GM19328 (cell line): ENCODE measurements at regions not wholly inside any gene's neighbourhood (a gene's known extent, or its start where the extent isn't known, plus 50 kb on each side); places are given as distances from the start of the nearest gene placed in this dataset.
"Not testable (repeated sequence)": the region's sequence is repeated elsewhere in the genome, so short reads cannot be mapped to it uniquely, and the experiment has no call there.

ENCODE experiments used
- ATAC-seq: cut with Tn5 transposase; IDR thresholded peaks from one replicate; pipeline ENCODE4 v1.9.1; 2021; ENCODE audit warnings: mild to moderate bottlenecking, moderate library complexity; ENCODE audit not compliant: unreplicated experiment

DNA sequence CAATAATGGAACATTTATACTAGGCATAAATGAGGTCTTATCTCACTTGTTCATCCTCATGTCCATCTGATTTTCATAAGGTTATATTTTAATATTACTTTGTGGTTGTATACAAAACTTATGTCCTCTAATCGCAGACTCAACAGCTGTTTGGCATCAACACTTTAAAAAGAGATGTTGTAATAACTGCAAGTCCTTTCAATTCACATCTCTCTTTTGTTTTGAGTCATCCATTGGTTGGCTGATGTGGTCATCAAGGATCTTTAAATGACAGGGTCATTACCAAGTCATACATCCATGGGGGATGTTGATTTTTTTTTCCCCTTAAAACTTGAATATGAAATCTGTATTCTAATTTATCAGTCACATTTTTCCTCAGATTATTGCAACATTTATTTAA lies 299.4 kb upstream of the NRSN1 start:
- no peak for ATAC-seq

DNA sequence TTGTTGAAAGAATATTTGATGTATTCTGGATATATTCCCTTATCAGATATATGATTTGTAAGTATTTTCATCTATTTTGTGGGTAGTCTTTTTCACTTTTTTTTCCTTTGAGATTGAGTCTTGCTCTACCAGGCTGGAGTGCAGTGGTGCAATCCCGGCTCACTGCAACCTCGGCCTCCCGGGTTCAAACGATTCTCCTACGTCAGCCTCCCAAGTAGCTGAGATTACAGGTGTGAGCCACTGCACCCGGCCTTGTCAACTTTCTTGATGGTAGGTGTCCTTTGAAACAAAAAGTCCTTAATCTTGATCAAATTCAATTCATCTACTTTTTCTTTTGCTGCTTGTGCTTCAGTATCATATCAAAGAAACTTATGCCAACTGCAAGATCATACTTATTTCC lies 297.2 kb upstream of the NRSN1 start:
- ATAC-seq, result no peak

- ATAC-seq, result no peak
These were observed 284.9 kb upstream of the NRSN1 start for GRCh38 chr6:23841116-23841515.

- ATAC-seq, result no peak
These were observed 283.3 kb upstream of the NRSN1 start for GRCh38 chr6:23842760-23843159.

DNA sequence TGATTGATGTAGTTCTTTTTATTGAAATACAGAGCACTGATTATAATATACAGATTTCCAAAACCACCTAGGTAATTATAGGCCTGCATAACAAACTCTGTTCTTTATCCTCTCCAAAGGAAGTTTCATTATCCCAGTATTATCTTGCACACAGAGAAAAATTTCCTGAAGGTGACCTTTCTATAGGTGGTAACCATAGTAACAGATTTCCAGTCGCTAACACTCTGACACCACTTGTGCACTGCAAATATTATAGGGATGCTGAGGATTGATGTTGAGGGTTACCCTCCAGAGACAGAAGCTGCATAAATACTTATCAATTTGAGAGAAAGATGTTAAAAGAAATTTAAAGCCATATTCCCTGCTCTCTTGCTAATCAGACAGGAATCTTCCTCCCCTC lies 274.5 kb upstream of the NRSN1 start:
- ATAC-seq, result no peak

- not testable (repeated sequence) for ATAC-seq
These were observed 272.4 kb upstream of the NRSN1 start for GRCh38 chr6:23853566-23854133.

DNA sequence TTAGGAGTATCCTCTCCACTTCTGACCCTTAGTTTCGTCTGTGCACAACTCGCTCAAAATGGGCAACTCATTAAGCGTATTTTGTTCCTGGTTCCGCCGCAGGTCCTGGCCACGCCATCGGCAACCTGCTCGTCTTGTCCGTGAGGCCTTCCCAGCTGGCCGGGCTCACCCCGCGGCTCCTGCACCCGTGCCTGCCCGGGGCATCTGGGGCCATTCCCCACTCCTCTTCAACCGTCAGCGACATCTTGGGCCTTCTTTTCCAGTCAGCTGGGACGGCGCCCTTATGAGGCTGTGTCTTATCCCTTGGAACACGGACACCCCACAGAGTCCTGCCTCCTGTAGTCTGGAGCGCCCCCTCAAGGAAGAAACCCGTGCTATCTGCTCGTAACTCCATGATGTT lies 271.9 kb upstream of the NRSN1 start:
- ATAC-seq, result not testable (repeated sequence)

- ATAC-seq, result no peak
These were observed 270.4 kb upstream of the NRSN1 start for GRCh38 chr6:23855497-23856116.

DNA sequence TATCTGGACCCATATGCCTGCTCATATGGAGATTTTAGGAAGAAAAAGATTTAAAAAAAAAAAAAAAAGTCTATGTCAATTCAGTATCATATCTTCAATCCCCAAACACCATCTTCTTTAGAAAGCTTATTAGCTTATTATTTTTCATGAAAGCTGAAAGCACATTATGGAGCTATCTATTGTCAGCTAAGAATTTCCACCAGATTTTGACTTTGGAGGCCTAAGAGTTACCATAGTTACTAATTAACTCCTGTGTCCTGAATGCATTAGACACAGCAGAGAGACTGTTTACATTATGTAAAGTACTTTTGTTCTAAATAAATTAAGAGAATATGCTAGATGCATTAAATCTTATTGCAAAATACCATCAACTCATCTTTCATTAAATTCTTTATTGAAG lies 255.5 kb upstream of the NRSN1 start:
- no peak for ATAC-seq

DNA sequence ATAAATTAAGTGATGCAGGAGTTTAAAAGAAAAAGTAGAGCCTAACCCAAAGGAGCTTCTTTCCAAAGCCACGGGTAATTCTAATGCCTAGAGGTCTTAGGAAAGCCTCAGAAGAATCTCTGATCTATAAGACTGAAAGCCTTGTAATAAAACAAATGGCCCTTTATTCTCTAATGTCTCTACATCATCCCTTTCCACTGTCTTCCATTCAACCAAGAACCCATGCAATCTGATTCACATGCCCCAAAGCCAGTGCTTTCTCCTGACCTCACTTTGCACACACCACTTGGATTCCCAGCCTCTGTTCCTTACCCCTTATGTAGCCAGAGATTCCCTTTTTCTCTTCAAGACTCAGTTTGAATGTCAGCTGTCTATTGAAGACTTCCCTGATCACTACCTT lies 252.9 kb upstream of the NRSN1 start:
- ATAC-seq, result no peak

DNA sequence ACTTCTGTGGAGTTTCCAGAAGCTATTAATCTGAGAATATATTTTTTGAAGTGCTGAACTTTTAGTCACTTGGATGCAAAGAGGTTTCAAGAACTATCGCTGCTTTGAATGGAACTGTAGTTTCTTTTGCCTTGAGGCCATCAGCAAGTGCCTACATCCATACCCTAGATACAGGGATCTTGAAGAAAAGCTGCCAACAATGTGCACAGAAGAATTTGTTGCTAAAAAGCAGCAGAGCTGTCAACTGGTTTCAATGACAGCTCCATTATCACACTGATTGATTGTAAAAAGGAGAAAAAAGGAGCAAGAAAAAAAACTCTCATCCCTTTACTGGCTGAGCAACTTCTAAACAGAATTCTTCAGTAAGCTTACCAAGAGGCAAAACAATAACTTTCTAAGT lies 251.0 kb upstream of the NRSN1 start:
- no peak for ATAC-seq

GRCh38 chr6:23879816-23880215 lies 246.2 kb upstream of the NRSN1 start:
- ATAC-seq, result no peak

DNA sequence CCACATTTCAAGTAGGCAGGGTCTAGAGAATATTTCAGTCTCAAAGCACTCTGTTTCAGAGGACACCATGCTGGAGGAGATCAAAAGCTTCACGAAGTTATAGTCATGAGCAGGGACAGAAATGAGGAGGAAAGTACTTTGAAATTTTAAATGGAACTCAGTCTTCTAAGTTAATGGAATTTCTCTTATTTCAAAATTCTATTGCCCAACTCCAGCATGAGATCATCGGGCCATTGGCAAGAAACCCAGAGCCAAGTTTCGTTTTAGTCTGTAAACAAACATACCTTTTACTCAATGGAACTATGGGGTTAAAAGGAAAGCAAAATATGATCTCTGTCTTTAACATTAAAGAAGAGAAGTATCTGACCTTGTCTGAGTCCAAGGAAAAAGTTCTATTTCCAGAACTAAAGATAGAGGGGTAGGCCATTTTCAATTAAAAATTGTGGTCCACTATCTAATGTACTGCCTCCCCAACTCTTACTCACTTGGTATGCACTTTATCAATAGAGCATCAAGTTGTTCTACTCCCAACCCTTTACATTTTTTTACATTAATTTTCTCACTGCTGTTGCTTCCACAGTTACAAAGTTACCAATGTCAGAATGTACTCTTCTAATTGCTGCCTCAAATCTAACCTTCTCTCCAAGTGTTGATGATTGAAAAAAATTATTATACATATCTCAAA lies 235.3 kb upstream of the NRSN1 start:
- no peak for ATAC-seq

GRCh38 chr6:23905133-23905815 lies 220.7 kb upstream of the NRSN1 start:
- ATAC-seq, result no peak

DNA sequence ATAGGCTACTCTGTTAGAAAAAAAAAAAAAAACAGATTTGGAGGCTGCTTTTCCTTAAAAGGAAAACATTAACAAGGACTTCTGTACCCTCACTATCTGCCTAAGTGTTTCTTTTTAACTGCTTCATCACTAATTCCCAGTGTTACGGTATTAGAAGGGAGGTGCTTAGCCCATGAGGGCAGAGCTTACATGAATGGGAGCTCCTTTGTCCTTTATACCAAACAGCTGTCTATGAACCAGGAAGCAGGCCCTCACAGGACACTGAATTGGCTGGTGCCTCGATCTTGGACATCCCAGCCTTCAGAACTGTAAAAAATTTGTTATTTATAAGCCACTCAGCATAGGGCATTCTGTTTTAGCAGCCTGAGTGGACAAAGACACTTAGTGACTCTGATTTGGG lies 215.6 kb upstream of the NRSN1 start:
- no peak for ATAC-seq

GRCh38 chr6:23927935-23928334 lies 198.1 kb upstream of the NRSN1 start:
- no peak for ATAC-seq

DNA sequence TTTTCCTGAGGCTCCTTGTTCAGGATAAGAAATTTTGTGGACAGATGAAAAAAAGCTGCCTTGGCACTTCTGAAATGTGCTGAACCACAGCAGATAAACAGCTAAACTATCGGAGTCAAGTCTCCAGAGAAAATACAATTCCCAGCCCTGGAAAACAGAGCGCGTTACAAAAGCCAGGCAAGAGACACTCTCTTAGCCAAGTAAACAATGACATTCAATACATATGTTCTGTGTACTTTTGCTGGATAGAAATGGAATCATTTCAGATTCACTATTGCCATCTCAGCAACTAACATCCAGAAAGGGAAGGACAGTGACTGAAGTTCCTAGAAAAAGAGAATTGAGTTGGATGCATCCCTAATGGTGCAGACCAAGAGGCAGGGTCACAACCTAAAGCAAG lies 196.8 kb upstream of the NRSN1 start:
- ATAC-seq, result no peak

DNA sequence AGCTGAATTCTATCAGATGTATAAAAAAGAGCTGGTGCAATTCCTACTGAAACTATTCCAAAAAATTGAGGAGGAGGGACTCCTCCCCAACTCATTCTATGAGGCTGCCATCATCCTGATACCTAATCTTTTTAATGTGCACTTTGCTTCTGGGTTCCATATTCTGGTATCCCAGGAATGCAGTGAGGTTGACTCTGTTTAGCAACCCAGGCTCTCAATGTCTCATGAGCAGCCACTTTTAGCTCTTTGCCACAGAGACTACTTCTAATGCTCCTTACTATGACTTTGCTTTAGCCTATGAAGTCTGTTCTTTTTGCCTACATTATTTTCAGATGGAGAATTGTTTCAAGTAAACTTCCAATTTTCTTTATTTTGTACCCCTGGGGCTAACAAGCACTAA lies 185.5 kb upstream of the NRSN1 start:
- ATAC-seq, result no peak

DNA sequence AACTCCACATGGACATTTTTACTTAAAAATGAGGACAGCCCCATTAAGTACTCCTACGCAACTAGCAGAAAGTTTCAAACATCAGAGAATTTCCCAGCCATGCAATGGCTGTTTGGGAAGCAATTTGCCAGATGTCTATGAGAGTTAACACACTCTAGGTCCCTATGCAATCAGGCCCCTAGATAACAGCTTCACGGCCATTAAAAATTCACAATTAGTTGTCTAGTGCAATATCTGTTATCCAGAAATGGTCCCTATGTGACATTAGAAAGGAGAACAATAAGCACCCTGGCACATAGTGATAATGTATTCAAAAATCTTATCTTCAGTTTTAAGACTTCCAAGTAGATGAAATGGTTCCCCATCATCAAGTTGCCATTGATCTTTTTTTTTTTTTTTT lies 174.3 kb upstream of the NRSN1 start:
- no peak for ATAC-seq

GRCh38 chr6:23952245-23952644 lies 173.8 kb upstream of the NRSN1 start:
- no peak for ATAC-seq

DNA sequence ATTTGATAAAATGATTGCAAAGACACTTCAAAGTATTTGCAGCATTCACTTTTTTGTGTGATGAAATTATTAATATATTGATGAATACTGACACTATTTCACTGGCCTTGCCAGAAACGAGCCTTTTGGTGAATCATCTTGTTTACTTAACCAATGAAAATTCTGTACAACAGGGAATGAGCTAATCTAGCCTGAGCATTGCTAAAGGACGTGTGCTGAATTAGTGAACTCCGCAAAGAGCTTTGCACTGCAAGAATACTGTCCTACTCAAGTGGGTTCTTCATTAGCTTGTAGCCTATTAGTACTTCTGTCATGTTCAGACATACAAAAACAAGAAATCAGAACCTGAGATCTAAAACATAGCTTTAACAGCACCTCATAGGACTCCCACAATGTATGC lies 172.0 kb upstream of the NRSN1 start:
- ATAC-seq, result no peak

DNA sequence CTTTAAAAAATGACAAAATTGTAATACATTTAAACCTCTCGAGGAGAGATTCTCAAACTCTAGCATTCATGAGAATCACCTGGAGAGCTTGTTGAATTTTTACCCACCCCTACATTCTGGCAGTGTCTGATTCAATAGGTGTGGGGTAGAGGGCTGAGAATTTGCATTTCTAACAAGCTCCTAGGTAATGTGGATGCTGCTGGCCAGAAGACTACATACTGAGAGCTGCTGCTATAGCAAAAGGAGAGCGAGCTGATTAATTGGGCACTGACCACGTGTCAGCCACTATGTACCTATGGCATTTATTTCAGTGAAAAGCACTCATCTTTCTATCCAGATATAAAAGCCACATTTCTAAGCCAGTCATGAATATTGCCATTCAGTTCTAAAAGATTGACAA lies 169.0 kb upstream of the NRSN1 start:
- ATAC-seq, result no peak
